ENCODE measurements at regions not wholly inside any gene's neighbourhood (a gene's known extent, or its start where the extent isn't known, plus 50 kb on each side); places are given as distances from the start of the nearest gene placed in this dataset.

- no peak for TF ChIP-seq CTCF (IDR thresholded peaks at IDR 0.05)
- no peak for TF ChIP-seq POLR2AphosphoS5 (IDR thresholded peaks at IDR 0.05; ENCODE audit: low read depth, low read length)
- TF ChIP-seq TCF7L2 (IDR thresholded peaks at IDR 0.05; ENCODE audit: low read depth, low read length): no peak
- TF ChIP-seq SIN3A (IDR thresholded peaks at IDR 0.05; ENCODE audit: borderline replicate concordance, insufficient read depth, low read depth, low read length): no peak
These were observed 224.2 kb upstream of the HSFY2 start for GRCh38 chrY:18997635-18998240.
